GM19025 (cell line): ENCODE measurements at regions not wholly inside any gene's neighbourhood (a gene's known extent, or its start where the extent isn't known, plus 50 kb on each side); places are given as distances from the start of the nearest gene placed in this dataset.

Experiments used
- ATAC-seq: cut with Tn5 transposase; IDR thresholded peaks from one replicate; pipeline ENCODE4 v1.9.1; 2021; ENCODE audit warnings: mild to moderate bottlenecking, low read depth, moderate library complexity; ENCODE audit not compliant: unreplicated experiment

DNA sequence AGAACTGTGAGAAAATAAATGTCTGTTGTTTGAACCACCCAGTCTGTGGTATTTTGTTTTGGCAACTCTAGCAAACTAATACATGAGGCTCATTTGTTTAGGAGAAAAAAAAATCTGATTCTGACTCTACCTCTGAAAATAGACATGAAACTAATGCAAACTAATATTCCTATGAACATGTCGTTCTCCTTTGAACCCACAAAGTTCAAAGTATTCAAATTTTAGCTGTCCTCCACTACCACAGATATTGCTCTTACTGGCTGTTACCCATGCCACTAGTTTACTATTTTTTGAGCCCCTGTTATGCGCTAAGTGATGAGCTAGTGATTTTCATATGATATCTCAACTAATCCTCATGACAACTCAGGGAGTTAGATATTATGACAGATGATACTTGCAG lies 58.8 kb upstream of the ZNF804B start:
- ATAC-seq = peak; percentile 80

GRCh38 chr7:88694207-88694606 lies 65.3 kb upstream of the ZNF804B start:
- ATAC-seq = no peak

- ATAC-seq = no peak
Observed at GRCh38 chr7:88693131-88693530, 66.4 kb upstream of the ZNF804B start.

DNA sequence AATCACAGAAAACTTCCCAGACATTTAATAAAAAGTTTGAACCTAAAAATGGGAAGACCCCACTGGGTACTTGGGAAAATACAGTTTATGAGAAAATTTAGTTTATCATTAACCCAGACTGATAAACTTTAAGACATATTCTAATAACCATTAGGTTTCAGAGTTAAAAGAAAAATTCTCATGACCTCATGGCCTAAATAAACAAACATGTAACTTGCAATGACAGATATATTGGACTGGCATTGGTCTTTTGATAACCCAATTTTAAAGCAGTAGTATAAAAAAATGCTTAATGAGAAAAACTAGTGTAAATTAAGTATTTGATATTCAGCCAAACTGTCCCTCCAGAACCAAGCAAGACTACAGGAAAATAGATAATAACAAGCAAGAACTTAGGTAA lies 67.0 kb upstream of the ZNF804B start:
- ATAC-seq = no peak

DNA sequence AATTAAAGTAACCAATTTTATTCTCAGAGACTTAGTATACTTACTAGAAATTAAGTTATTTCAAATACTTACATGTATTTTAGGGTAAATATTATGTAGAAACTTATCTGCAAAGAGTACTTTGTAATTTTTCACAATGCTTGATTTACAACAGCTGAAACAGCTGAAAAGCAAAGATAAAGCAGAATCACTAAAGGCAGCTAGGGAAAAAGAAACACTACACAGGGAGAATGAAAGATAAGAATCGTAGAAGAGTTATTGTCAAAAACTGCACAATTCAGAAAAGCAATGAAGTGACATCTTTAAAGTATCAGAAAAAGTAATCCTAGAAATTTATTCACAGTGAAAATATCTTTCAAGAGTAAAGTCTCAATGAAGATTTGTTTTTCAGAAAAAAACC lies 69.7 kb upstream of the ZNF804B start:
- no peak for ATAC-seq

- no peak for ATAC-seq
Observed at GRCh38 chr7:88688222-88688621, 71.3 kb upstream of the ZNF804B start.

DNA sequence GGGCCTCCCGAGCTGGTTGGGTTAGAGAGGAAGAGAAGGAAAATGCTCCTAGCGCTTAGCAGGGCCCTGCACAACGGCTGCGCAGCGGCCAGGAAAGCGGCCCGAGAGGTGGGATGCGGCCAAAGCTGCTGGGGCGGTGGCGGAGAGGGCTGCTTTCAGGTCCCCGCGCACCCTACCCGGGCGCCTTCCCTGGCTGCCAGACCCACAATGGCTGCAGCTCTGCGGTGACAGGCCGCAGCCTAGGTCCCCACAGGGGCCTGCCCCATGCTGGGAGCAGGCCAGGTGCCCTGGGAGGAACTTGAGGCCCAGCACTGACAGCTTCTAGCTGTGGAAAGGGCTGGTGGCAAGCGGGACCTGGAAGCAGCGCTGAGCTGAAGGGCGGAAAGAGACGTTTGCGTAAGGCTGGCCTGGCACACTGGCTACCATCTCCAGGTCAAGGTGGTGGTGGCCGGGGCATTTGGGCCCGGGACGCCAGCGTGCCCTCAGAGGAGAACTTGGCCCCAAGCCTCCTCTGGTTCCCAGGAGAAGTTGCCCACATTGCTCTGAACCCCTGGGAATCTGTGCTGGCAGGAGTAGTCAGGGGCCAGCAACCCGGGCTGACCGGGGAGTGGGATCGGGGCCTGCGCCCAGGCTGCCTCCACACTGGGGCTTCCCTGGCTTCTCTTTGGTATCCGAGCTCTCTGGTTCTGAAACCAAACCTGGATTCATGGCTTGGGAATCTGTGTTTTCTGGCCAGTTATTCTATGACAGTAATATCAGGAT lies 72.9 kb upstream of the ZNF804B start:
- ATAC-seq = no peak

DNA sequence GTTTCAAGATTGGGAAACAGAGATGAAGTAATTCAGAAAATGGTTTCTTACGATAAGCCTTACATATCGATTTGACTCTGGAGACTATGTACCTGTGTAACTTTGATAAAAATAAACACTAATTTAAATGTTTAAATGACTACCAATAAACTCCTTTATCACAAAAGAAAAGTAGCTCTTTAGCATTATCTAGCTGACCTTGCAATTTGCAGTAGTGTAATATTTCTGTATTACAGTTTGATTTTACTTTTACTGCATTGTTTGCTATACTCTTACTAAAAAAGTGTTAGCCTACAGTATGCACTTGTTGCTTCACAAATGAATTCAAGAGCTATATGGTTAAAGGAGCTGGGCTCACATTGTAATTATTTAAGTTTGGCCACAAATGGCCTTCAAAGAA lies 77.8 kb upstream of the ZNF804B start:
- no peak for ATAC-seq

- ATAC-seq = no peak
Observed at GRCh38 chr7:88670536-88670935, 89.0 kb upstream of the ZNF804B start.

DNA sequence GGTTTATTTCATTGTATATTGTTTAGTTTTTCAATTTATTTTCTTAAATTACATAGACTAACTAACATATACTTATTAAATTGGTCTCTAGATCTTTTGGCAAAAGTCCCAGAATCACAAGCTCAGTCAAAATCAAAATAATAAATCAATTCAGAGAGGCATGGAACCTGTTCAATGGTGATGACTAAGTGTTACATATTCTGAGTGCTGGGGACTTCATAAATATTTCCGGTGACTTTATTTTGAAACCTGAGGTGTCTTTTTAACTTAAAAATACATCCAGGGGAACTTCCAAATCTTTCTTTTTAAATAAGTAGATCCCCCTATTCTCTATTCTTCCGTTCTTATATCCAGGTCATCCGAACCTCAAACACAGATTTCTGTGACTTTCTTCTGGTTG lies 89.6 kb upstream of the ZNF804B start:
- ATAC-seq = no peak

GRCh38 chr7:88668591-88668990 lies 90.9 kb upstream of the ZNF804B start:
- no peak for ATAC-seq

DNA sequence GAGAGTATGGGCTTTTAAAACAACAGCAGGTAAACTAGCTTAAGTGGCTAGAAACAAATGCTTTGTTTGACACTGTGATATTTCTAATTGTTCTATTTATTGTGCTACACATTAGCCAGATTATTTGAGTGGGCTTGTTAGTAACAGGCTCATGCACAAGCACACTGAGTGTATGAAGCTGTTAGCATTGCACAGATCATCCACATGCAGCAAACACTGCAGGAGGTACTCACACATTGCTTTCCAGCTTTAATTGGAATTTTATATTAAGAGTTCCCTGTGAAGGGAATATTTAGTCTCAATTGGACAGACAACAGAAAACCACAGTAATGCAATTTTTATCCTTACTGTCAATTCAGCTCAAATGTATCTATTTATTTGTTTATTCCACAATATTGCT lies 92.9 kb upstream of the ZNF804B start:
- no peak for ATAC-seq

GRCh38 chr7:88665892-88666514 lies 93.5 kb upstream of the ZNF804B start:
- no peak for ATAC-seq

GRCh38 chr7:88664630-88665233 lies 94.8 kb upstream of the ZNF804B start:
- no peak for ATAC-seq

DNA sequence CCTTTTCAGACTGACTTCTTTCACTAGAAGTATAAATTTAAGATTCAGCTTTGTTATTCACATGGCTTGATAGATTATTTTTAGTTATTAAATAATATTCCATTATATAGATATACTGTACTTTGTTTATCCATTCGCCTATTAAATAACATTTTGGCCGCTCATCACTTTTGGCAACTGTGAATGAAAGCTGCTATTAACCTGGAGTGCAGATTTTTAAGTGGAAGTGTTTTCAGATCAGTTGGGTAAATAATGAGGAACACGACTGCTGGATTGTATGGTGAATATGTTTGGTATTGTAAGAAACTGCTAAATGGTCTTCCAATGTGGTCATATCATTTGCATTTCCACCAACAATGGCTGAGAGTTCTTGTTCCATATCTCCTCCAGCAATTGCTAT lies 97.6 kb upstream of the ZNF804B start:
- no peak for ATAC-seq

- no peak for ATAC-seq
Observed at GRCh38 chr7:88647825-88648224, 111.7 kb upstream of the ZNF804B start.

DNA sequence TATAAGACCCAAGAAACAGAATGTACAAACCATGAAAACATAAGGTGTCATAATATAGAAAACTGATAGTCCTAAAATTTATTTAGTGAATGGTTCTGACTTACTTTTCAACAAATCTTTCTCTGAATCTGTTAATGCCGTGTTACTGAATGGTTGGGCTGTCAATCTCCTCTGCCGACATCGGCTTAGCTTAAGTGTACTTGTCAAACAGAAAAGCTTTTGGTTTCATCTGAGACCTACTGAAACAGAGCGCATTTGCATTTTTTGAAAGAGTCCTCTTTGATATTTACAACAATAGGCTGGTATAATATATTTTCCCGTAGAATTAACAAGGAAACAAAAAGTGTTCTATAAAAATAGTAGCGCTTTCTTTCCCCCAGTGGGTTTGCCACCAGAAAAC lies 120.9 kb upstream of the ZNF804B start:
- no peak for ATAC-seq

DNA sequence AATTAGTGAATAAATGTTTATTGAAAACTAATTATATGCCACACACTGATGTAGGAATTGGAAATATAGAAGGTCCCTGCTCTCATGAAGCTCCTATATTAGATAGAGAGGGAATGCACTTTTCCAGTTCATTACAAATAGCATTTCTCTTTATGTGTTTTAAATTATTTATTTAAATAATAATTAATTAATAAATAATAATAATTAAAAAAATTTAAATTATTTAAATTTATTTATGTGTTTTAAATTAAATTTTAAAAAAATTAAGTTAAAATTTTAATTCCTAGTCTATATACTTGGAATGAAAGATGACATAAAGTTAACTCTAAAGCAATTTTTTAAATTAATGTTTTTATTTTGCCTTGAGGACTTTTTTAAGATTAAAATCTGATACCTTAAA lies 121.7 kb upstream of the ZNF804B start:
- no peak for ATAC-seq

DNA sequence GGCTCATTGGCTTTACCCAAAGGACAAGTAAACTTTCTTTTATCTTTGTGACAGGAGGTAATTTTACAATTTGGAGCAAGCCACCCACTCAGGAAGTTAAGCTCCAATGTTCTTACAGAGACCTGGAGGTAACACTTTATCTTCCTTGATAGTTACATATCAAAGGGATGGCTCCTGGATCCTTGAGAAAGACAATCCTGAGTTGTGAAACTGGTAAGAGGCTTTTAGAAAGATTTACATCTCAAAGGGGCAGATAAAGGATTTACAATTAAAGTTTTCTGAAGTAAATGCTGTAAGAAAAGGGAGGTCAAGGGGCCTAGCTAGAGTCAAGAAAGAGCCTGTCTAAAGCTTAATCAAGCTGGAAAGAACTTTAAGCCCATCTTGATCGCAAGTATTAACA lies 124.4 kb upstream of the ZNF804B start:
- ATAC-seq = no peak

GRCh38 chr7:88629559-88629958 lies 129.9 kb upstream of the ZNF804B start:
- ATAC-seq = no peak

DNA sequence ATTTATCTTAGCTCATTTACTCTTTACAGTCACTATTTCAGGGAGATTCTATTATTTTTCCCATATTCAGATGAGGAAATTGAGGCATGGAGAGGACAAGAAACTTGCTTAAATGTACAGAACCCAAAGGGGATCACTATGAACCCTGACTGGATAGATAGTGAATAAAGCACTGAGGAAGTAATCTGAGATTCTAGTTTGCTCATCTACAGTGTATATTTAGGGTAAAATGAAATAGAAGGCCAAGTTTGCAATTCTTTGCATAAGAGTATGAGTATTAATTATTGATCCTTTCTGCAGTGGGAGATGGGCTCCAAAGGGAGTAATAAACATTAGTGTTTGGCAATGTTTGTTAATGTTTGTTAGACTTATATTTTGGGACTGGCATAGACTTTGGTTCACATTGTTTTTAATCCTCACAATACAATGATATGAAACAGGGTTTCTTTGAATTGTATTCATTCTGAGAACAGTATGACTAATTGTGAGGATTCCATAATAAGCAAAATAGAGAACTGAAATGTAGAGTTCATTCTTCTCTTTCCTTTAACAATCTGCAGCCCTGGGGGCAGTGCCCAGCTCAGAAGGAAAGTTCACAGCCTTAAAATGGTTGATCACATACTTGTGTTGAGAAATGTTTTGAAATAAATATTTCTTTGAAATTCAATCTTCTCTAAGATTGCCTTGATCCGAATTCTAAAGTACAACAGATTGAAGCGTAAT lies 131.0 kb upstream of the ZNF804B start:
- ATAC-seq = peak; percentile 98
